ENCODE measurements at regions not wholly inside any gene's neighbourhood (a gene's known extent, or its start where the extent isn't known, plus 50 kb on each side); places are given as distances from the start of the nearest gene placed in this dataset.

- TF ChIP-seq CTCF (IDR thresholded peaks at IDR 0.05) = no peak
- TF ChIP-seq POLR2A (IDR thresholded peaks at IDR 0.05) = no peak
- TF ChIP-seq POLR2AphosphoS5 (IDR thresholded peaks at IDR 0.05; ENCODE audit: insufficient read depth in 1 of 2, low read depth in 1 of 2) = no peak
These were observed 195.1 kb downstream of the UBE3A start for GRCh38 chr15:25243800-25244097.

All from vagina (tissue), 2 donors.